ENCODE measurements at regions not wholly inside any gene's neighbourhood (a gene's known extent, or its start where the extent isn't known, plus 50 kb on each side); places are given as distances from the start of the nearest gene placed in this dataset.

DNA sequence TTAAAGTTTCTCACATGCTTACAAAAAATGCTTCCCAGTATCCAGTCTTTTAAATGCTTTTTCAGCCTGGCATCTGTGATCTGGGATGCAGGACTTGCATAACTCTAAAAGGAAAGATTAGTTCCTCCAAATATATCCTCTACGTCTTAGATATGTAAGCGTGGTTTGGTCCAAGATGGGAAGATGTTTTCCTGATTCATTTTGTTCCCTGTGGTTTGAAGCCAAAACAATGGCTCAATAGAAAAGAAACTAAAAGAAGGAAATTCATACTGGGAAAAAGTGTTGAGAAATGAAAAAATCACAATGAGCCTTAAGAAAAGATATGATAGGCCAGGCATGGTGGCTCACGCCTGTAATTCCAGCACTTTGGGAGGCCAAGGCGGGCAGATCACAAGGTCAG, 1002.8 kb downstream of the NAALADL2 start:
- DNase-seq (ENCODE audit: low spot score), result no peak

All from Ammon's horn (tissue), 1 donor.